Esophagus squamous epithelium (tissue), 4 donors: ENCODE measurements at regions not wholly inside any gene's neighbourhood (a gene's known extent, or its start where the extent isn't known, plus 50 kb on each side); places are given as distances from the start of the nearest gene placed in this dataset.

Experiments
- POLR2A ChIP-seq, 4 donors: fragments of 450-650 bp; IDR thresholded peaks; one replicate each; pipeline ENCODE4 v1.6.1; 2017; ENCODE audit warnings: antibody characterized with exemption in 4 of 4, mild to moderate bottlenecking in 4 of 4, moderate library complexity in 3 of 4
- TF ChIP-seq, protein P1 (sequence below), 6 experiments: fragments of 450-650 bp in 4 of 6; fragments of 200-600 bp in 2 of 6; sonication (generic) in 2 of 6; IDR thresholded peaks; one replicate each; pipeline ENCODE4 v1.5.1; 2016 to 2019; ENCODE audit warnings: antibody characterized with exemption in 6 of 6, mild to moderate bottlenecking in 4 of 6, moderate library complexity in 4 of 6

DNA sequence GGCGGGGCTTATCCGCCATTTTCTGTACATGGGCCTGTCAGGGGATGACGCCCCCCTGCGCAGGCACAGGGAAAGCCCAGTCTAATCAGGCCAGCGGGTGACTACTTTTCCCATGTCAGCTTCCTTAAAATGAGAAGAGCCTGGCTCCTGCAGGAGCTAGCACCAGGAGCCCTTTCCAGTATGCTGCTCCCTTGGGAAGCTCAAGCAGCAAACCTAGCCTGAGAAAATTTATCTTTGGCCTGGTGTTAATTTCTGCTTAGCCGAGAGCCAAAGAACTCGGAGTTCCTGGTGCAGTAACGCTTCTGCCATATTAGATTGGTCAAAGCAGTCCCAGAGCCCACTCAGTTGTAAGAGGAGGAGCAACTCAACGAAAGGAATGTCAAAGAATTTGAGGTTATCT is 239.0 kb upstream of the PHYHIPL start:
- TF ChIP-seq, protein P1, sequence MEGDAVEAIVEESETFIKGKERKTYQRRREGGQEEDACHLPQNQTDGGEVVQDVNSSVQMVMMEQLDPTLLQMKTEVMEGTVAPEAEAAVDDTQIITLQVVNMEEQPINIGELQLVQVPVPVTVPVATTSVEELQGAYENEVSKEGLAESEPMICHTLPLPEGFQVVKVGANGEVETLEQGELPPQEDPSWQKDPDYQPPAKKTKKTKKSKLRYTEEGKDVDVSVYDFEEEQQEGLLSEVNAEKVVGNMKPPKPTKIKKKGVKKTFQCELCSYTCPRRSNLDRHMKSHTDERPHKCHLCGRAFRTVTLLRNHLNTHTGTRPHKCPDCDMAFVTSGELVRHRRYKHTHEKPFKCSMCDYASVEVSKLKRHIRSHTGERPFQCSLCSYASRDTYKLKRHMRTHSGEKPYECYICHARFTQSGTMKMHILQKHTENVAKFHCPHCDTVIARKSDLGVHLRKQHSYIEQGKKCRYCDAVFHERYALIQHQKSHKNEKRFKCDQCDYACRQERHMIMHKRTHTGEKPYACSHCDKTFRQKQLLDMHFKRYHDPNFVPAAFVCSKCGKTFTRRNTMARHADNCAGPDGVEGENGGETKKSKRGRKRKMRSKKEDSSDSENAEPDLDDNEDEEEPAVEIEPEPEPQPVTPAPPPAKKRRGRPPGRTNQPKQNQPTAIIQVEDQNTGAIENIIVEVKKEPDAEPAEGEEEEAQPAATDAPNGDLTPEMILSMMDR (IDR thresholded peaks at IDR 0.05) = no peak
- TF ChIP-seq POLR2A (IDR thresholded peaks at IDR 0.05) = no peak
